ENCODE measurements at regions not wholly inside any gene's neighbourhood (a gene's known extent, or its start where the extent isn't known, plus 50 kb on each side); places are given as distances from the start of the nearest gene placed in this dataset.

- Histone ChIP-seq H3K4me1 (ENCODE audit: insufficient read depth, low read length) (no peaks in the 10 kb centered on the region), H3K9ac (ENCODE audit: low read depth, low read length) (no peak overlapping the region), H3K9me3 (ENCODE audit: control insufficient read depth, insufficient read depth, low read length) (no peaks in the 10 kb centered on the region), H3K36me3 (ENCODE audit: insufficient read depth, low read length) (no peaks in the 10 kb centered on the region)
Measured at GRCh38 chr4:29521281-29521680, 1198.9 kb upstream of the PCDH7 start.

- Histone ChIP-seq H3K4me1 (ENCODE audit: insufficient read depth, low read length) (no peaks in the 10 kb centered on the region), H3K9ac (ENCODE audit: low read depth, low read length) (no peak overlapping the region), H3K36me3 (ENCODE audit: insufficient read depth, low read length) (no peaks in the 10 kb centered on the region), H3K9me3 (ENCODE audit: control insufficient read depth, insufficient read depth, low read length) (no peaks in the 10 kb centered on the region)
Measured at GRCh38 chr4:29536745-29537144, 1183.4 kb upstream of the PCDH7 start.

GRCh38 chr4:29538889-29539646 lies 1181.1 kb upstream of the PCDH7 start:
- H3K36me3 ChIP-seq (ENCODE audit: insufficient read depth, low read length), result no peaks in the 10 kb centered on the region
- H3K4me1 ChIP-seq (ENCODE audit: insufficient read depth, low read length), result no peaks in the 10 kb centered on the region
- no peak overlapping the region for H3K9ac ChIP-seq (ENCODE audit: low read depth, low read length)
- H3K9me3 ChIP-seq (ENCODE audit: control insufficient read depth, insufficient read depth, low read length), result peaks cover 2% of the 10 kb centered on the region; the same call in 1 of the 2 replicates

- no peaks in the 10 kb centered on the region for H3K4me1 ChIP-seq (ENCODE audit: insufficient read depth, low read length)
- no peaks in the 10 kb centered on the region for H3K36me3 ChIP-seq (ENCODE audit: insufficient read depth, low read length)
- no peak overlapping the region for H3K9ac ChIP-seq (ENCODE audit: low read depth, low read length)
- H3K9me3 ChIP-seq (ENCODE audit: control insufficient read depth, insufficient read depth, low read length), result peaks cover 2% of the 10 kb centered on the region; the same call in 1 of the 2 replicates
Measured at GRCh38 chr4:29540439-29541102, 1179.6 kb upstream of the PCDH7 start.

GRCh38 chr4:29541757-29542156 lies 1178.4 kb upstream of the PCDH7 start:
- Histone ChIP-seq H3K9me3 (ENCODE audit: control insufficient read depth, insufficient read depth, low read length) (peaks cover 2% of the 10 kb centered on the region; the same call in 1 of the 2 replicates), H3K4me1 (ENCODE audit: insufficient read depth, low read length) (no peaks in the 10 kb centered on the region)

GRCh38 chr4:29549342-29549741 lies 1170.8 kb upstream of the PCDH7 start:
- no peaks in the 10 kb centered on the region for H3K9me3 ChIP-seq (ENCODE audit: control insufficient read depth, insufficient read depth, low read length)
- H3K9ac ChIP-seq (ENCODE audit: low read depth, low read length), result no peak overlapping the region
- H3K36me3 ChIP-seq (ENCODE audit: insufficient read depth, low read length), result no peaks in the 10 kb centered on the region
- H3K4me1 ChIP-seq (ENCODE audit: insufficient read depth, low read length), result no peaks in the 10 kb centered on the region

More at GRCh38 chr4:29541757-29542156, 1178.4 kb upstream of the PCDH7 start:
- Histone ChIP-seq H3K36me3 (ENCODE audit: insufficient read depth, low read length) (no peaks in the 10 kb centered on the region), H3K9ac (ENCODE audit: low read depth, low read length) (no peak overlapping the region)

GRCh38 chr4:29551821-29552220 lies 1168.3 kb upstream of the PCDH7 start:
- Histone ChIP-seq H3K9me3 (ENCODE audit: control insufficient read depth, insufficient read depth, low read length) (no peaks in the 10 kb centered on the region), H3K9ac (ENCODE audit: low read depth, low read length) (no peak overlapping the region), H3K36me3 (ENCODE audit: insufficient read depth, low read length) (no peaks in the 10 kb centered on the region), H3K4me1 (ENCODE audit: insufficient read depth, low read length) (no peaks in the 10 kb centered on the region)

GRCh38 chr4:29553846-29554245 lies 1166.3 kb upstream of the PCDH7 start:
- H3K9ac ChIP-seq (ENCODE audit: low read depth, low read length), result no peak overlapping the region
- H3K4me1 ChIP-seq (ENCODE audit: insufficient read depth, low read length), result no peaks in the 10 kb centered on the region
- no peaks in the 10 kb centered on the region for H3K36me3 ChIP-seq (ENCODE audit: insufficient read depth, low read length)
- H3K9me3 ChIP-seq (ENCODE audit: control insufficient read depth, insufficient read depth, low read length), result no peaks in the 10 kb centered on the region

- no peaks in the 10 kb centered on the region for H3K9me3 ChIP-seq (ENCODE audit: control insufficient read depth, insufficient read depth, low read length)
Measured at GRCh38 chr4:29558789-29559188, 1161.4 kb upstream of the PCDH7 start.

GRCh38 chr4:29559286-29559685 lies 1160.9 kb upstream of the PCDH7 start:
- Histone ChIP-seq H3K9ac (ENCODE audit: low read depth, low read length) (no peak overlapping the region), H3K36me3 (ENCODE audit: insufficient read depth, low read length) (no peaks in the 10 kb centered on the region), H3K4me1 (ENCODE audit: insufficient read depth, low read length) (no peaks in the 10 kb centered on the region), H3K9me3 (ENCODE audit: control insufficient read depth, insufficient read depth, low read length) (no peaks in the 10 kb centered on the region)

More at GRCh38 chr4:29558789-29559188, 1161.4 kb upstream of the PCDH7 start:
- H3K4me1 ChIP-seq (ENCODE audit: insufficient read depth, low read length), result no peaks in the 10 kb centered on the region
- H3K36me3 ChIP-seq (ENCODE audit: insufficient read depth, low read length), result no peaks in the 10 kb centered on the region
- H3K9ac ChIP-seq (ENCODE audit: low read depth, low read length), result no peak overlapping the region

GRCh38 chr4:29560452-29560851 lies 1159.7 kb upstream of the PCDH7 start:
- Histone ChIP-seq H3K9me3 (ENCODE audit: control insufficient read depth, insufficient read depth, low read length) (no peaks in the 10 kb centered on the region), H3K4me1 (ENCODE audit: insufficient read depth, low read length) (no peaks in the 10 kb centered on the region), H3K36me3 (ENCODE audit: insufficient read depth, low read length) (no peaks in the 10 kb centered on the region), H3K9ac (ENCODE audit: low read depth, low read length) (no peak overlapping the region)

- no peaks in the 10 kb centered on the region; the same call in 1 of the 2 replicates for H3K4me1 ChIP-seq (ENCODE audit: insufficient read depth, low read length)
- H3K36me3 ChIP-seq (ENCODE audit: insufficient read depth, low read length), result no peaks in the 10 kb centered on the region
- H3K9ac ChIP-seq (ENCODE audit: low read depth, low read length), result no peak overlapping the region
- H3K9me3 ChIP-seq (ENCODE audit: control insufficient read depth, insufficient read depth, low read length), result no peaks in the 10 kb centered on the region
Measured at GRCh38 chr4:29565256-29565655, 1154.9 kb upstream of the PCDH7 start.

GRCh38 chr4:29566371-29566770 lies 1153.8 kb upstream of the PCDH7 start:
- no peaks in the 10 kb centered on the region; the same call in 1 of the 2 replicates for H3K4me1 ChIP-seq (ENCODE audit: insufficient read depth, low read length)
- no peaks in the 10 kb centered on the region for H3K36me3 ChIP-seq (ENCODE audit: insufficient read depth, low read length)
- no peak overlapping the region for H3K9ac ChIP-seq (ENCODE audit: low read depth, low read length)
- H3K9me3 ChIP-seq (ENCODE audit: control insufficient read depth, insufficient read depth, low read length), result no peaks in the 10 kb centered on the region

- Histone ChIP-seq H3K9ac (ENCODE audit: low read depth, low read length) (no peak overlapping the region), H3K9me3 (ENCODE audit: control insufficient read depth, insufficient read depth, low read length) (no peaks in the 10 kb centered on the region), H3K36me3 (ENCODE audit: insufficient read depth, low read length) (no peaks in the 10 kb centered on the region), H3K4me1 (ENCODE audit: insufficient read depth, low read length) (no peaks in the 10 kb centered on the region; the same call in 1 of the 2 replicates)
Measured at GRCh38 chr4:29571322-29571721, 1148.8 kb upstream of the PCDH7 start.

GRCh38 chr4:29578329-29578728 lies 1141.8 kb upstream of the PCDH7 start:
- Histone ChIP-seq H3K36me3 (ENCODE audit: insufficient read depth, low read length) (no peaks in the 10 kb centered on the region), H3K9ac (ENCODE audit: low read depth, low read length) (no peak overlapping the region), H3K4me1 (ENCODE audit: insufficient read depth, low read length) (no peaks in the 10 kb centered on the region), H3K9me3 (ENCODE audit: control insufficient read depth, insufficient read depth, low read length) (no peaks in the 10 kb centered on the region)

Measured in ES-I3 (cell line).